ENCODE measurements at regions not wholly inside any gene's neighbourhood (a gene's known extent, or its start where the extent isn't known, plus 50 kb on each side); places are given as distances from the start of the nearest gene placed in this dataset.

- no peak overlapping the region for H3K4me3 Mint-ChIP-seq
- no peaks in the 10 kb centered on the region for H3K27me3 Mint-ChIP-seq (ENCODE audit: insufficient read depth, low read depth)
- H3F3A ChIP-seq (ENCODE audit: low read depth), result no peaks in the 10 kb centered on the region
- no peak overlapping the region for H2AFZ ChIP-seq (replicated peaks)
- no peaks in the 10 kb centered on the region for H3K36me3 ChIP-seq
- H3K27ac ChIP-seq, result no peak overlapping the region
- no peaks in the 10 kb centered on the region for H4K20me1 ChIP-seq (ENCODE audit: low read depth)
- H3K4me3 ChIP-seq, result no peak overlapping the region
- no peaks in the 10 kb centered on the region for H3K27me3 ChIP-seq
- peaks cover 13% of the 10 kb centered on the region for H3K9me3 Mint-ChIP-seq
- H3K4me2 ChIP-seq, result no peak overlapping the region
- peaks cover 2% of the 10 kb centered on the region for H3K36me3 Mint-ChIP-seq
- H3K9ac ChIP-seq, result no peak overlapping the region
- H3K27ac Mint-ChIP-seq, result no peak overlapping the region
- no peak for TF ChIP-seq EZH2 (IDR thresholded peaks at IDR 0.05)
- no peak for TF ChIP-seq EZH2phosphoT487 (IDR thresholded peaks at IDR 0.05)
- TF ChIP-seq, protein P1, sequence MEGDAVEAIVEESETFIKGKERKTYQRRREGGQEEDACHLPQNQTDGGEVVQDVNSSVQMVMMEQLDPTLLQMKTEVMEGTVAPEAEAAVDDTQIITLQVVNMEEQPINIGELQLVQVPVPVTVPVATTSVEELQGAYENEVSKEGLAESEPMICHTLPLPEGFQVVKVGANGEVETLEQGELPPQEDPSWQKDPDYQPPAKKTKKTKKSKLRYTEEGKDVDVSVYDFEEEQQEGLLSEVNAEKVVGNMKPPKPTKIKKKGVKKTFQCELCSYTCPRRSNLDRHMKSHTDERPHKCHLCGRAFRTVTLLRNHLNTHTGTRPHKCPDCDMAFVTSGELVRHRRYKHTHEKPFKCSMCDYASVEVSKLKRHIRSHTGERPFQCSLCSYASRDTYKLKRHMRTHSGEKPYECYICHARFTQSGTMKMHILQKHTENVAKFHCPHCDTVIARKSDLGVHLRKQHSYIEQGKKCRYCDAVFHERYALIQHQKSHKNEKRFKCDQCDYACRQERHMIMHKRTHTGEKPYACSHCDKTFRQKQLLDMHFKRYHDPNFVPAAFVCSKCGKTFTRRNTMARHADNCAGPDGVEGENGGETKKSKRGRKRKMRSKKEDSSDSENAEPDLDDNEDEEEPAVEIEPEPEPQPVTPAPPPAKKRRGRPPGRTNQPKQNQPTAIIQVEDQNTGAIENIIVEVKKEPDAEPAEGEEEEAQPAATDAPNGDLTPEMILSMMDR (IDR thresholded peaks at IDR 0.05), result no peak
- no peaks in the 10 kb centered on the region for H3K79me2 ChIP-seq (ENCODE audit: low read depth)
- no peaks in the 10 kb centered on the region for H3K9me3 ChIP-seq (ENCODE audit: low read depth)
- no peaks in the 10 kb centered on the region for H3K4me1 Mint-ChIP-seq
- no peak for DNase-seq (ENCODE audit: low spot score)
- H3K4me1 ChIP-seq, result no peaks in the 10 kb centered on the region
Observed at GRCh38 chr3:162647321-162647720, 1150.7 kb downstream of the OTOL1 start.

DNA sequence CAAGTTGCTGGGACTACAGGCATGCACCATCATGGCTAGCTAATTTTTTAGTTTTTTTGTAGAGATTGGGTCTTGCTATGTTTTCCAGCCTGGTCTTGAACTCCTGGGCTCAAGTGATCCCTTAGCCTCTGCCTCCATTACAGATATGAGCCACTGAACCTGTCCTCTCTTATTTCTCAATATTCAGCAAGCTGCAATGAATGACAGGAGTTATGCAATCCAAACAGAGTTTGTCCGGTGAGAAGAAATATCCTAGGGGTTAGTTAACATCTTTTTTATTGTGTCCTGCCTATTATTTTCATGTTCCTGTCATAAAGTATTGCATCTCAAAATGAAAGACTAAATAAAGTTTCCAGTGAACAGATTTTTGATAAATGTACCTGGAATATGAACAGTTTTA lies 1161.4 kb downstream of the OTOL1 start:
- no peaks in the 10 kb centered on the region for H3K4me1 Mint-ChIP-seq
- no peak overlapping the region for H3K27ac ChIP-seq
- H3K36me3 ChIP-seq, result no peaks in the 10 kb centered on the region
- no peak for DNase-seq (ENCODE audit: low spot score)
- H3K79me2 ChIP-seq (ENCODE audit: low read depth), result no peaks in the 10 kb centered on the region
- no peak overlapping the region for H3K4me3 ChIP-seq
- no peak overlapping the region for H3K4me3 Mint-ChIP-seq
- no peak overlapping the region for H3K4me2 ChIP-seq
- no peak overlapping the region for H3K9ac ChIP-seq
- no peaks in the 10 kb centered on the region for H3K27me3 Mint-ChIP-seq (ENCODE audit: insufficient read depth, low read depth)
- no peak for TF ChIP-seq EZH2phosphoT487 (IDR thresholded peaks at IDR 0.05)
- no peaks in the 10 kb centered on the region for H3K9me3 Mint-ChIP-seq
- no peaks in the 10 kb centered on the region for H3K27me3 ChIP-seq
- H4K20me1 ChIP-seq (ENCODE audit: low read depth), result no peaks in the 10 kb centered on the region
- no peaks in the 10 kb centered on the region for H3K9me3 ChIP-seq (ENCODE audit: low read depth)
- H3K36me3 Mint-ChIP-seq, result no peaks in the 10 kb centered on the region
- no peak overlapping the region for H3K27ac Mint-ChIP-seq
- H3F3A ChIP-seq (ENCODE audit: low read depth), result no peaks in the 10 kb centered on the region
- H3K4me1 ChIP-seq, result no peaks in the 10 kb centered on the region
- H2AFZ ChIP-seq (replicated peaks), result no peak overlapping the region

GRCh38 chr3:162665684-162666391 lies 1169.2 kb downstream of the OTOL1 start:
- no peaks in the 10 kb centered on the region for H3K27me3 ChIP-seq
- H3K27me3 Mint-ChIP-seq (ENCODE audit: insufficient read depth, low read depth), result peaks cover 3% of the 10 kb centered on the region
- no peak overlapping the region for H3K9ac ChIP-seq
- H3K36me3 Mint-ChIP-seq, result no peaks in the 10 kb centered on the region
- H3K9me3 ChIP-seq (ENCODE audit: low read depth), result no peaks in the 10 kb centered on the region
- no peaks in the 10 kb centered on the region for H3K36me3 ChIP-seq
- no peaks in the 10 kb centered on the region for H3K9me3 Mint-ChIP-seq
- no peak overlapping the region for H3K4me3 ChIP-seq
- TF ChIP-seq EZH2 (IDR thresholded peaks at IDR 0.05), result no peak
- TF ChIP-seq EZH2phosphoT487 (IDR thresholded peaks at IDR 0.05), result no peak
- TF ChIP-seq, protein P1 (IDR thresholded peaks at IDR 0.05), result no peak
- no peak overlapping the region for H3K27ac ChIP-seq
- no peaks in the 10 kb centered on the region for H3K4me1 Mint-ChIP-seq
- no peak overlapping the region for H3K27ac Mint-ChIP-seq
- no peaks in the 10 kb centered on the region for H3F3A ChIP-seq (ENCODE audit: low read depth)
- no peak overlapping the region for H2AFZ ChIP-seq (replicated peaks)
- H3K4me3 Mint-ChIP-seq, result no peak overlapping the region
- H3K4me1 ChIP-seq, result no peaks in the 10 kb centered on the region
- no peaks in the 10 kb centered on the region for H3K79me2 ChIP-seq (ENCODE audit: low read depth)
- no peaks in the 10 kb centered on the region for H4K20me1 ChIP-seq (ENCODE audit: low read depth)
- no peak overlapping the region for H3K4me2 ChIP-seq
- DNase-seq (ENCODE audit: low spot score), result no peak

GRCh38 chr3:162666835-162667234 lies 1170.2 kb downstream of the OTOL1 start:
- DNase-seq (ENCODE audit: low spot score), result no peak
- H3K36me3 ChIP-seq, result no peaks in the 10 kb centered on the region
- no peaks in the 10 kb centered on the region for H3K9me3 ChIP-seq (ENCODE audit: low read depth)
- no peak overlapping the region for H3K9ac ChIP-seq
- no peaks in the 10 kb centered on the region for H3K27me3 ChIP-seq
- H3K9me3 Mint-ChIP-seq, result no peaks in the 10 kb centered on the region
- H3K36me3 Mint-ChIP-seq, result no peaks in the 10 kb centered on the region
- H3K4me1 ChIP-seq, result no peaks in the 10 kb centered on the region
- H3K4me1 Mint-ChIP-seq, result peaks cover 3% of the 10 kb centered on the region
- TF ChIP-seq, protein P1 (IDR thresholded peaks at IDR 0.05), result no peak
- TF ChIP-seq EZH2 (IDR thresholded peaks at IDR 0.05) (no peak), EZH2phosphoT487 (IDR thresholded peaks at IDR 0.05) (no peak)
- no peak overlapping the region for H3K27ac ChIP-seq
- no peaks in the 10 kb centered on the region for H3F3A ChIP-seq (ENCODE audit: low read depth)
- no peak overlapping the region for H3K4me3 Mint-ChIP-seq
- no peak overlapping the region for H3K4me3 ChIP-seq
- no peak overlapping the region for H3K27ac Mint-ChIP-seq
- H3K27me3 Mint-ChIP-seq (ENCODE audit: insufficient read depth, low read depth), result peaks cover 3% of the 10 kb centered on the region
- peak overlapping the region; percentile 34 for H2AFZ ChIP-seq (replicated peaks)
- no peak overlapping the region for H3K4me2 ChIP-seq
- H3K79me2 ChIP-seq (ENCODE audit: low read depth), result no peaks in the 10 kb centered on the region
- no peaks in the 10 kb centered on the region for H4K20me1 ChIP-seq (ENCODE audit: low read depth)
